ENCODE measurements at regions not wholly inside any gene's neighbourhood (a gene's known extent, or its start where the extent isn't known, plus 50 kb on each side); places are given as distances from the start of the nearest gene placed in this dataset.

GRCh38 chr9:108057421-108058134 lies 568.0 kb upstream of the KLF4 start:
- TF ChIP-seq CTCF (IDR thresholded peaks at IDR 0.05; ENCODE audit: extremely low read depth, missing control alignments), result no peak

DNA sequence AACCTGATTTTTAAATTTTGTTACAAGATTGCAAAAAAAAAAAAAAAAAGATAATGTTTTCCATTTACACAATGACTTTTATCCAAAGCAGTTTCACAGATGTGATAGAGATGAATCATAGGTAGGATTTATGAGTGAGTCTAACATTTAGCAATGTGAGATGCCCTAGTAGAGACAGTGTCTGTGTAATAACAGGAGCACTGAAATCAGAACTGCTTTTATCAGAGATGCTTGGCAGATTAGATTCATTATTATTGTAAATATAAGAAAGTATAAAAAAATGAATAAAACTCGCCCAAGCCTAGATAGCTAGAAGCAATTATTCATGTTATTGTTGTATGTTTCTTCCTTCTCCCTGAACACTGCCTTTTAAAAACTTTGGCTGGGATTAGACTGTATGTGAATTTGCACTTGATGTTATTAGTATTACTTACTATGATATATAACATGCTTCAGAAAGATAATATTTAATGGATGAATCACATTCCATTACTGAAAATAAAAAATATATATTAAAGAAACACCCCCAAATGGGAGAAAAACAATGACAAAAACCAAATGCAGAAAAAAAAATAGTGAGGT lies 567.3 kb upstream of the KLF4 start:
- DNase-seq (ENCODE audit: low spot score), result no peak
- no peak for TF ChIP-seq CTCF (IDR thresholded peaks at IDR 0.05; ENCODE audit: extremely low read depth, missing control alignments)

More at GRCh38 chr9:108057421-108058134, 568.0 kb upstream of the KLF4 start:
- no peak for DNase-seq (ENCODE audit: low spot score)

- no peak for TF ChIP-seq CTCF (IDR thresholded peaks at IDR 0.05; ENCODE audit: extremely low read depth, missing control alignments)
- DNase-seq (ENCODE audit: low spot score), result no peak
These were observed 566.7 kb upstream of the KLF4 start for GRCh38 chr9:108056084-108056804.

DNA sequence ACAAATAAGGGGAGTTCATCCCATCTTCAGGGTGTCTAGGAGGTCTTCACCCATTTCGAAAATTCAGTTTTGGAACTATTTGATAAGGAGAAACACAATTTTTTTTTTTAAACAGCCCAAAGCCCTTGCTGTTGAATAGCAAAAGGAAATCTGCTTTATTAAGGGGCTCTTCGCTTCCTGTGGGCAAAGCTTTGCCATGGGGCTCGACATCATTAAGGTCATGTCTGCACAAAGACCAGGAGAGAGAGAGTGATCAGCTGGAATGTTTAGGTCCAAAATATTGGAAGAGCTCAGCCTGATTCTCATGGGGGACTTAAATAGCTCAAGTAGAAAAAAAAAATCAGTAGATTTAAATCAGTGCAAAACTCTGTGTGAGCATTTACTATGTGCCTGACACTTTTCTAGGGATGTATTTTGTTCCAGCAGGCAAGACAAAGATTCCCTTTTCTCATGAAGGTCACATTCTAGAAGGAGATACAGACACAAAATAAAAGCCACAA lies 564.6 kb upstream of the KLF4 start:
- no peak for DNase-seq (ENCODE audit: low spot score)
- no peak for TF ChIP-seq CTCF (IDR thresholded peaks at IDR 0.05; ENCODE audit: extremely low read depth, missing control alignments)

DNA sequence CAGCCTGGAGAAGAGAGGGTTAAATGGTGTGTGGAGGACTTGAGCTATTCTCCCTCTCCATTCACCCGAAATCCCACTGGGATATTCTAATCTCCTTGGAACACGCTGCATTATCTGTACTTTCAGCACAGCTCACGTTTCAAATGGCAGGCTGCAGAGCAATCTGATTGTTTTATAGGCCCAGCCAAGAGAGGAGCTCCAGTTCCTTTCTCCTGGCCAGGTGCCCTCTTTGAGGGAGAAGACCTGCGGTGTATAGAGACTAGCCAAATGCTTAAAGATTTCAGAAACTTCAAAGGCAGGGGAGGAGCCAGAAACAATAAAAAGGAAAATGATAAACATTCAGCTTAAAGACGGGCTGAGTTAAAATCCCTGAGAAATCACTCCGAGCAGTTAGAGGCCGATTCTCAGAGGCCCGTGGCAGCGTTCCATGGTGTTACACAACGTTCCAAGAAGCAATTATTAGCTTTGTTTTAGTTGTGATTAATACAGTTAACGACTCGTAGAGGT lies 564.0 kb upstream of the KLF4 start:
- no peak for TF ChIP-seq CTCF (IDR thresholded peaks at IDR 0.05; ENCODE audit: extremely low read depth, missing control alignments)
- no peak for DNase-seq (ENCODE audit: low spot score)

- TF ChIP-seq CTCF (IDR thresholded peaks at IDR 0.05; ENCODE audit: extremely low read depth, missing control alignments), result no peak
- DNase-seq (ENCODE audit: low spot score), result no peak
These were observed 563.0 kb upstream of the KLF4 start for GRCh38 chr9:108052431-108053080.
